ENCODE measurements at regions not wholly inside any gene's neighbourhood (a gene's known extent, or its start where the extent isn't known, plus 50 kb on each side); places are given as distances from the start of the nearest gene placed in this dataset.

DNA sequence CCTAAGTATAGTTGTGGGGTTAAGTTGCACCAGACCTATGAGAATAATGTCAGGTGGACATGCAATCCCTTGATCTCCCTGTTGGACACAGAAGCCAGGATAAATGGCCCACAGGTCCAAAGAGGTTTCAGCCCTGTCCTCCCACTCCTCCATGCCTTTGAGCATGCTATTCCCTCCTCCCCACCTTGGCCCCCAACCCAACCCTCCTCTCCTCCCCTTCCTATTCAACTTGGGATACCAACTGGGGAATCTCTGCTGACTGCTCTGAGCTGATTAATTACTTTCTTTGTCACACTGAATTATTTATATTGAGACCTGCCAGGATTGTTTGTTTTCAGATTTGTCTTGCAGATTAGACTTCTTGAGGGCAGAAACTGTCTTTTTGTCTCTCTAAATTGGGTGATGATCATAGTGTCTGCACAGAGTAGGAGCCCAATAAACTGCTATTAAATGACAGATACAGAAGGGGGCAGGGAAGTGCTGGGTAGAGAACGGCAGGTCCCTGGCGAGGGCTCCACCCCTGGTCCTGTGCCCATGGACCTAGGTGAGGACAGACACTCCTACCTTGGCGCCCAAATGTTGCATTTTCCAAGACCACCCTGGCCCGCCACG, 120.9 kb downstream of the UNC5CL start:
- TF ChIP-seq, protein P1, sequence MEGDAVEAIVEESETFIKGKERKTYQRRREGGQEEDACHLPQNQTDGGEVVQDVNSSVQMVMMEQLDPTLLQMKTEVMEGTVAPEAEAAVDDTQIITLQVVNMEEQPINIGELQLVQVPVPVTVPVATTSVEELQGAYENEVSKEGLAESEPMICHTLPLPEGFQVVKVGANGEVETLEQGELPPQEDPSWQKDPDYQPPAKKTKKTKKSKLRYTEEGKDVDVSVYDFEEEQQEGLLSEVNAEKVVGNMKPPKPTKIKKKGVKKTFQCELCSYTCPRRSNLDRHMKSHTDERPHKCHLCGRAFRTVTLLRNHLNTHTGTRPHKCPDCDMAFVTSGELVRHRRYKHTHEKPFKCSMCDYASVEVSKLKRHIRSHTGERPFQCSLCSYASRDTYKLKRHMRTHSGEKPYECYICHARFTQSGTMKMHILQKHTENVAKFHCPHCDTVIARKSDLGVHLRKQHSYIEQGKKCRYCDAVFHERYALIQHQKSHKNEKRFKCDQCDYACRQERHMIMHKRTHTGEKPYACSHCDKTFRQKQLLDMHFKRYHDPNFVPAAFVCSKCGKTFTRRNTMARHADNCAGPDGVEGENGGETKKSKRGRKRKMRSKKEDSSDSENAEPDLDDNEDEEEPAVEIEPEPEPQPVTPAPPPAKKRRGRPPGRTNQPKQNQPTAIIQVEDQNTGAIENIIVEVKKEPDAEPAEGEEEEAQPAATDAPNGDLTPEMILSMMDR (IDR thresholded peaks at IDR 0.05), result no peak
- TF ChIP-seq POLR2A (IDR thresholded peaks at IDR 0.05) (no peak), POLR2AphosphoS5 (IDR thresholded peaks at IDR 0.05) (no peak)
